ENCODE measurements at regions not wholly inside any gene's neighbourhood (a gene's known extent, or its start where the extent isn't known, plus 50 kb on each side); places are given as distances from the start of the nearest gene placed in this dataset.

GRCh38 chr2:196360650-196361049 lies 189.3 kb upstream of the STK17B start:
- H3K9ac ChIP-seq (ENCODE audit: low read length) = no peak overlapping the region
- TF ChIP-seq EZH2phosphoT487 (IDR thresholded peaks at IDR 0.05; ENCODE audit: borderline replicate concordance) (no peak), REST (IDR thresholded peaks at IDR 0.05; ENCODE audit: low read depth) (no peak), SRF (IDR thresholded peaks at IDR 0.05; ENCODE audit: low read depth) (no peak), ZNF274 (IDR thresholded peaks at IDR 0.05; ENCODE audit: low read depth, low read length) (no peak), CEBPB (IDR thresholded peaks at IDR 0.05; ENCODE audit: low read depth) (no peak), ELF1 (IDR thresholded peaks at IDR 0.05; ENCODE audit: borderline replicate concordance, low read depth) (no peak), CTCF (IDR thresholded peaks at IDR 0.05 in 2 of 3, conservative IDR thresholded peaks at IDR 0.05 in 1 of 3; ENCODE audit: borderline replicate concordance in 1 of 3, insufficient read depth in 1 of 3, low read depth in 2 of 3, low read length in 2 of 3) (no peak), SIN3A (IDR thresholded peaks at IDR 0.05; ENCODE audit: low read depth) (no peak), ZBTB33 (IDR thresholded peaks at IDR 0.05; ENCODE audit: extremely low read depth, insufficient replicate concordance, low read length) (no peak), CBX3 (IDR thresholded peaks at IDR 0.05; ENCODE audit: low read depth) (no peak), TCF7L2 (IDR thresholded peaks at IDR 0.05; ENCODE audit: borderline replicate concordance, extremely low read depth, insufficient read depth, insufficient read length) (no peak), EGR1 (IDR thresholded peaks at IDR 0.05; ENCODE audit: low read depth) (no peak), JUND (IDR thresholded peaks at IDR 0.05) (no peak), EZH2 (IDR thresholded peaks at IDR 0.05) (no peak)
- POLR2A ChIA-PET = no interaction called here

More at GRCh38 chr2:196360650-196361049, 189.3 kb upstream of the STK17B start:
- Histone ChIP-seq H3K79me2 (ENCODE audit: insufficient read depth, low read length) (no peaks in the 10 kb centered on the region), H3K4me1 (ENCODE audit: control insufficient read depth in 1 of 2, insufficient read depth in 2 of 2, low read length in 2 of 2) (no peaks in the 10 kb centered on the region), H3K36me3 (ENCODE audit: control insufficient read depth in 1 of 2, insufficient read depth in 2 of 2, low read length in 2 of 2) (no peaks in the 10 kb centered on the region), H3K27me3 (ENCODE audit: insufficient read depth, low read length) (no peaks in the 10 kb centered on the region), H3K27ac (ENCODE audit: low read depth, low read length) (no peak overlapping the region), H2AFZ (ENCODE audit: low read depth, low read length, poor library complexity, severe bottlenecking) (no peak overlapping the region), H3K4me3 (replicated peaks in 1 of 2; ENCODE audit: low read depth in 1 of 2, low read length in 2 of 2) (no peak overlapping the region), H3K4me2 (ENCODE audit: low read length) (no peak overlapping the region), H3K9me3 (ENCODE audit: control insufficient read depth in 1 of 2, insufficient read depth in 1 of 2, low read depth in 1 of 2, low read length in 2 of 2) (no peaks in the 10 kb centered on the region), H4K20me1 (ENCODE audit: insufficient read depth) (no peaks in the 10 kb centered on the region), H3K9me2 (ENCODE audit: insufficient read depth) (no peaks in the 10 kb centered on the region)
- ChIA-PET RAD21 (ENCODE audit: low non-redundant PET in 1 of 2, low total read pairs in 2 of 2, uncharacterized antibody in 2 of 2, unreplicated experiment in 2 of 2) (no interaction called here), CTCF (no interaction called here)
- intact Hi-C loops (cut with micrococcal nuclease) = no loop called here
- no TSS peak for BruUV-seq (replicated peaks)
- ATAC-seq (no peak), DNase-seq (ENCODE audit: low read depth, low spot score) (no peak)

All from HCT116 (cell line).